ENCODE measurements at regions not wholly inside any gene's neighbourhood (a gene's known extent, or its start where the extent isn't known, plus 50 kb on each side); places are given as distances from the start of the nearest gene placed in this dataset.

GRCh38 chr12:19657118-19657731, 217.9 kb downstream of the AEBP2 start:
- peaks cover 0 to 50% (median 10%) of the 10 kb centered on the region in 4 donors for H3K4me1 ChIP-seq
- DNase-seq: no peak
- H3K4me3 ChIP-seq: no peak overlapping the region
- no peak for TF ChIP-seq CTCF (IDR thresholded peaks at IDR 0.05)
- H3K9me3 ChIP-seq: no peaks in the 10 kb centered on the region
- H3K36me3 ChIP-seq: no peaks in the 10 kb centered on the region
- H3K27me3 ChIP-seq: no peaks in the 10 kb centered on the region
- intact Hi-C loops (cut with DNase I; ENCODE audit: low total_unique reads): no loop called here
- H3K27ac ChIP-seq: peak overlapping the region; percentile 86 to 93

GRCh38 chr12:19657732-19658130, 218.4 kb downstream of the AEBP2 start:
- intact Hi-C loops (cut with DNase I; ENCODE audit: low total_unique reads): no loop called here
- Histone ChIP-seq H3K4me1 (peaks cover 0 to 45% (median 10%) of the 10 kb centered on the region in 4 donors), H3K4me3 (no peak overlapping the region), H3K9me3 (no peaks in the 10 kb centered on the region), H3K27me3 (no peaks in the 10 kb centered on the region), H3K36me3 (no peaks in the 10 kb centered on the region), H3K27ac (peak overlapping the region; percentile 86 to 93)
- TF ChIP-seq CTCF (IDR thresholded peaks at IDR 0.05): no peak
- no peak for DNase-seq

- no peaks in the 10 kb centered on the region for H3K9me3 ChIP-seq
- H3K4me1 ChIP-seq: peaks cover 0 to 32% (median 5%) of the 10 kb centered on the region in 4 donors
- H3K27ac ChIP-seq: peak overlapping the region in 1 of 2 donors; percentile 86
- DNase-seq: no peak
- intact Hi-C loops (cut with DNase I; ENCODE audit: low total_unique reads): no loop called here
- H3K36me3 ChIP-seq: no peaks in the 10 kb centered on the region
- TF ChIP-seq CTCF (IDR thresholded peaks at IDR 0.05): no peak
- H3K4me3 ChIP-seq: no peak overlapping the region
- no peaks in the 10 kb centered on the region for H3K27me3 ChIP-seq
Observed at GRCh38 chr12:19659086-19659485, 219.8 kb downstream of the AEBP2 start.

- peaks cover 0 to 27% (median 5%) of the 10 kb centered on the region in 4 donors for H3K4me1 ChIP-seq
- TF ChIP-seq CTCF (IDR thresholded peaks at IDR 0.05): no peak
- DNase-seq: no peak
- no peak overlapping the region for H3K4me3 ChIP-seq
- H3K27ac ChIP-seq: peak overlapping the region in 1 of 2 donors; percentile 86
- no peaks in the 10 kb centered on the region for H3K9me3 ChIP-seq
- H3K27me3 ChIP-seq: no peaks in the 10 kb centered on the region
- H3K36me3 ChIP-seq: no peaks in the 10 kb centered on the region
- intact Hi-C loops (cut with DNase I; ENCODE audit: low total_unique reads): no loop called here
Observed at GRCh38 chr12:19659501-19659900, 220.2 kb downstream of the AEBP2 start.

- H3K4me1 ChIP-seq: peaks cover 0 to 12% (median 9%) of the 10 kb centered on the region in 4 donors
- intact Hi-C loops (cut with DNase I; ENCODE audit: low total_unique reads): loop anchor here (5.0 kb wide), 1 partner anchor 37 kb away; no protein-coding TSS in a partner anchor
- H3K27me3 ChIP-seq: no peaks in the 10 kb centered on the region
- DNase-seq: no peak
- H3K4me3 ChIP-seq: no peak overlapping the region
- no peak for TF ChIP-seq CTCF (IDR thresholded peaks at IDR 0.05)
- no peaks in the 10 kb centered on the region for H3K9me3 ChIP-seq
- no peaks in the 10 kb centered on the region for H3K36me3 ChIP-seq
- H3K27ac ChIP-seq: peak overlapping the region in 1 of 2 donors; percentile 25
Observed at GRCh38 chr12:19665121-19665900, 226.0 kb downstream of the AEBP2 start.
